ENCODE measurements at regions not wholly inside any gene's neighbourhood (a gene's known extent, or its start where the extent isn't known, plus 50 kb on each side); places are given as distances from the start of the nearest gene placed in this dataset.
"Not testable (repeated sequence)": the region's sequence is repeated elsewhere in the genome, so short reads cannot be mapped to it uniquely, and the experiment has no call there.

DNA sequence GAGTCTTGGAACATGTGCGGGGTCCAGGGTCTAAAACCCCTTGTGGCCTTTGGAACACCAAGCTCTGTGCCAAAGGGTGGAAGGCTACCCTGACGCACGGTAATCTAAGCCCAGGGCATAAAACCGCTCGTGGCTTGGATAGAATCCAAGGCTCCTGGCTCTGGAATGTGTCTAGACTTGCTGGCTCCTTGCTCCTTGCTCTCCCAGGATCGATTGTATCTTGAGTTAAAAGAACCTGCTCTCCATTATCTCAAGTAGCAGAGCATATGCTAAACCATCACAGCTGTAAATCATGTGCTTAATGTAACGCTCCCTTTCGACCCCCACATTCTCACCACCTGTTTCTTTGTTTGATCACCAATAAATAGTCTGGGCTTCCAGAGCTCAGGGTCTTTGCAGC, 50.3 kb downstream of the TLCD4 start:
- DNase-seq (ENCODE audit: low spot score), result not testable (repeated sequence)

GRCh38 chr1:95168028-95168427, 50.9 kb downstream of the TLCD4 start:
- DNase-seq (ENCODE audit: low spot score), result no peak

GRCh38 chr1:95168761-95169351, 51.7 kb downstream of the TLCD4 start:
- DNase-seq (ENCODE audit: low spot score), result no peak

- no peak for DNase-seq (ENCODE audit: low spot score)
Observed at GRCh38 chr1:95169548-95169947, 52.4 kb downstream of the TLCD4 start.

- DNase-seq (ENCODE audit: low spot score), result no peak
Observed at GRCh38 chr1:95171270-95172245, 54.4 kb downstream of the TLCD4 start.

DNA sequence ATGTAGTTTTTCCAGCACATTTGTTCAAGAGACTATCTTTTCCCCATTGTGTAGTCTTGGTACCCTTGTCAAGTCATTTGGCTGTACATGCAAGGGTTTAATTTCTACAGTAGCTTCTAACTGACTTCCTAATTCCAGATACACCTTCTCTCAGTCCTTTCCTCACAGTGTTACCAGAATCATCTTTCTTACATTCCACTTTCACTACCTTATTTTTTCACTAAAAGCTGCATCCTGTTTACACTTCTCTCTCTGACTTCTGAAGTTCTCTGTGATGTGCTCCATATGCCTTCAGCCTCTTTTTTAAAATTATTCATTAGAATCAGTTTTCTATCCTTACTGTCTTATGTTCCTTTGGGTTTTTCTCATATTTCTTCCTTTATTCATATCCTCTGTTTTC, 57.1 kb upstream of the RWDD3 start:
- DNase-seq (ENCODE audit: low spot score), result peak; percentile 43

- DNase-seq (ENCODE audit: low spot score), result no peak
Observed at GRCh38 chr1:95179205-95179986, 54.6 kb upstream of the RWDD3 start.

DNA sequence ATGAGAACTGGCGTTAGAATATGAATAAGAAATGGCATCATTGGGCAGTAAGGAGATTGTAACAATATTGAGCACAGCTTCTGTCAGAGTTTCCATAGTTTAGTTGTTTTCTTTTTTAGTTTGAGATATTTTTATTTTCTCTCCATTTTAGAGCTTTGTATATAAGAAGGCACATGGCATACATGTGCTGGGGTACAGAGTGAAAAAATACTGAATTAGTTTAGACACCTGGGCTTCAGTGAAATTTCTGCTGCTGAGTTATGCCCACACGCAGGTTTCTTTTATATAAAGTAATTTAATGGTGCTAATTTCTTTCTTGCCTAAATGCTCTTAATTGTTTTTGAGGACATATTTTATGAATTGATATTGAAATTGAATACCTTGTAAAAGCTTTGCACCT, 53.6 kb upstream of the RWDD3 start:
- DNase-seq (ENCODE audit: low spot score), result no peak

DNA sequence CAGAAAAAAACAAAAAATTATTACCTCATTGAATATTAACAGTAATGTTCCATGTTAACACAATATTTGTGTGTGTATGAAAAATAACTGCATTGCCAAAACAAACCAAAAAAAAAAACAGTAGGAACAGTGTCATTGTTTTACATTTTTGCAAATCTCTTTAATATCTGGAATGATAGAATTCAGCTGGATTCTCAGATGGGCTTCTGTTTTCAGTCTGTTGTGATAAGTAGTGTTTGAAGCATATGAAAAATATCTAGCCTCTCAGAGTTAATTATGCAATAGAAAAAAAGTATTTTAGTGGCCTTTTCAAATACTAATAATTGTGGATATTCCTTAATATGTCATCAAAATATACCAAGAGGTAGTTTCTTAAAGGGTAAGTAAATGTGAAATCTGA, 52.9 kb upstream of the RWDD3 start:
- DNase-seq (ENCODE audit: low spot score), result no peak

DNA sequence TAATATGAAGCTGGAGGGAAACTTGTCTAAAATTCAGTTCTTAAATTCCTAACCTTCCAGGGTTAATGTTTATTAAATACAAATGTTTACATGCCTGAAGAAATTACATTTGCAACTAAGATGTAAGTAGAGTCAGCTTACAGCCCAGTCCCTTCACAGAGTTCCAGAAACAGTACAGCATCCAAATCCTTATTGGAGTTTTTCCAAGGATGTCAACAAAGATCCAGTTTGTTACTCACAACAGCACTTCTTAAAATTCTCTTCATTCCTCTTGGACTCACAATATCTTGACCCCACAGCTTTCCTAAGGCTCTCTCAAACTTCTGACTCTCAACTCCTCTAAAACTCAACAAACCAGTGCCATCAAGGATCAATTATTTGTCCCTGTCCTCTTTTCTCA, 50.1 kb upstream of the RWDD3 start:
- no peak for DNase-seq (ENCODE audit: low spot score)

Measured in NAMALWA (cell line).